Nucleus accumbens (tissue), 56 donors: ENCODE measurements at regions not wholly inside any gene's neighbourhood (a gene's known extent, or its start where the extent isn't known, plus 50 kb on each side); places are given as distances from the start of the nearest gene placed in this dataset.

Experiments
- DNase-seq, 56 donors: peaks; one replicate each; lab custom pipeline; 2025; lab: John Stamatoyannopoulos, UW

- no peak for DNase-seq
Measured at GRCh38 chr16:86035906-86036305, 136.9 kb downstream of the IRF8 start.

DNA sequence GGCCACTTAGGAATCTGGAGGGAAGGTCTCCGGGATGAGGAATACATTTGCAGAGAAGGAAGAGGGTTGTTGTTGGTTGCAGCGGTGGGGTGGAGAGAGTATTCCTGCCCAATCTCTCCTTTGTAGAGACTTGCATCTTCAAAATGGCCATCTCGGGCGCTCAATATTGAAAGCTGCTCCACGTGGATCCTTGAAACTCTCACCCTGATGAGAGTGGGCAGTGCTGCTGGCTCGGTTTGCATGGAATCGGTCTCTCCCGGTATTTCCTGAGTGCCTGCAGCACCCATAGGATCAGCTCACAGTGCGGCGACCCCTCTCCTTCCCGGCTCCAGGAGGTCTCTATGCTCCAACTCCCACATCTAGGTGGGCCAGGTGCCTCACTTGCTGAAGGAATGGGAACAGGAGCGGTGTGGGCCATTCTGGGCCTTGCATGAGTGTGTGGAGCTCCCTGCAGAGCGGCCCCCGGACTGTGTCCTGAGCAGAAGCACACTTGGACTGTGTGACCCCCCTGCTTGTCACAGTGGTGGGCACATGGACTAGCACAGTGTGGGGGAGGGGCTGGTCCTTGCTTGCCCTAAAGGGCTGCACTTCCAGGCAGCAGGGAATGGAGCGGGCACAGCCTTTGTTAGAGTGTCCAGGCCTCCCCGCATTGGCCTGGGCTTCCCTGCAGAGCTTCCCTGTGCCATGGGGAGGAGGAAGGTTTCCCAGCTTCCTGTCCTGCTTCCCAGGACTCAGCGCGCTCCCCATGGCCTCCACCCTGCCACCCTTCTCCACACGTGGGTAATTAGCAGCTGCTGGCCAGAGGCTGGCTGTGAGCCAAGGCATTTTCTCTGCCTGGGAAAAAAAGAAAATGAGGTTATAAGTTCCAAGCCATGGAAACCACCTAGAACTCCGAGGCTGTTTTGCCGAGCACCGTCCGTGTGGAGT is 139.3 kb downstream of the IRF8 start:
- peak in 2 of 56 donors; percentile 31 to 33 for DNase-seq

DNA sequence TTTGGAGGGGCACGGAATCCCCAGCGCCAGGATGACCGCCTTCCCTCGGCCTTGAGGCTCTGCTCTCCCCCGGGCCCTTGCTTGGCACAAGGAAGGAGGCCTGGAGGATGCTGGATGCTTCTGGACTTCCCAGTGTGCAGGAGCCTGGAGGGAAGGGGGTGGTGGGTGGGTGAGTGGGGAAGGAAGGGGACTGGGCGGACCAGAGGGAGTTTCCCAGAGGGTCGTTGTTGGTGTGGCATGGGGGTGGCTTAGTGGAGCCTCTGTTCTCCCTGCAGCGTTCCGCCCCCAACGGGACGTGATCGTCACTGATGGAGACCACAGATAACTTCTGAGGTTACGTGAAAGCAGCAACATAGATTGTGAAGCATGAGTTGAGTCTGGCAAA is 140.0 kb downstream of the IRF8 start:
- no peak for DNase-seq

DNA sequence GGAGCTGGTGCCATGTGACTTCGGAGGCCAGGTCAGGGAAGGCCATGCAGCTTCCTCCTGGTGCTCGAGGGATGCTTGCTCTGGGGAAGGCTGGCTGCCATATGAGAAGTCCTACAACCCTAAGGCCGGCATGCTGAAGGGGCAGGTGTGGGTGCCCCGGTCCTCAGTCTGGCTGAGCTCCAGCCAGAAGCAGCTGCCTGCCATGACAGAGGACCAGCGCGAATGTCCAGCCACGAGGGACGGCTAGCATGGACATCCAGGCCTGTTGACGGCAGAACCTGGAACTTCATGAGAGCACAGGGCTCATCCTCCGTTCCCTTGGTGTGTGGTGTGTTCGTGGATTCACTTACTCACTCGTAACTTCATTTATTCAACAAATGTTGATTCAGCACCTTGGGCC is 140.6 kb downstream of the IRF8 start:
- DNase-seq, result no peak

DNA sequence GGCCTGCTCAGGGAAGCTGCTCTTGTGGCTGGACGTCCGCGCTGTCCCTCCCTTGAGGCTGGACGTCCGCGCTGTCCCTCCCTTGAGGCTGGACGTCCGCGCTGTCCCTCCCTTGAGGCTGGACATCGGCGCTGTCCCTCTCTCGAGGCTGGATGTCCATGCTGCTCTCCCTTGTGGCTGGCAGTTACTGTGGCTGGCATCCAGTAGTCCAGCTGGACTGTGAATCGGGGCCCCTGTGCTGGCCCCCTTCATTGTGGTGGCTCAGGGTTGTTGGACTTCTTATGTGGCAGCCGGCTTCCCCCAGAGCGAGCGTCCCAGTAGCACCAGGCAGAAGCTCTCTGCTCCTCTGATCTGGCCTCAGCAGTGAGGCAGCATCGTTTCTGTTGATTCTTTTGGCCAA is 141.5 kb downstream of the IRF8 start:
- no peak for DNase-seq

DNA sequence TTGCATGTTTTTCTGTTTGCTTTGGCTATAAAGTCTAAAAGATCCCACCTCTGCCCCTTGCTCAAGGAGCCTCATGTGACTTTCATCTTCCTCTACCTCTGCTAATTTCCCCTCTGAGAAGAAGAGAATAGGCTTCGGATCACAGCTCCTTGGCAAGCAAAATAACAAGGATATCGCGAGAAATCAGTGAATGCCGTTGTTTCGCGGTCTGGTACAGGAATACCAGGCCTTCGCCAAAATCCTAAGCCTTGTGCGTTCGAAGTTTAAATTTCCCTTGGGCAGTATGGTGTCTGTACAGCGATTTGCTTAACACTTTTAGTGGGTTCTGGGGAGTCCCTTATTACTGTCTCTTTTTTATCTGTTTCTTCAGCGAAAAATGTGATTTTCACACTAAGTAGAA is 142.3 kb downstream of the IRF8 start:
- no peak for DNase-seq

- DNase-seq, result no peak
Measured at GRCh38 chr16:86041807-86042206, 142.8 kb downstream of the IRF8 start.

DNA sequence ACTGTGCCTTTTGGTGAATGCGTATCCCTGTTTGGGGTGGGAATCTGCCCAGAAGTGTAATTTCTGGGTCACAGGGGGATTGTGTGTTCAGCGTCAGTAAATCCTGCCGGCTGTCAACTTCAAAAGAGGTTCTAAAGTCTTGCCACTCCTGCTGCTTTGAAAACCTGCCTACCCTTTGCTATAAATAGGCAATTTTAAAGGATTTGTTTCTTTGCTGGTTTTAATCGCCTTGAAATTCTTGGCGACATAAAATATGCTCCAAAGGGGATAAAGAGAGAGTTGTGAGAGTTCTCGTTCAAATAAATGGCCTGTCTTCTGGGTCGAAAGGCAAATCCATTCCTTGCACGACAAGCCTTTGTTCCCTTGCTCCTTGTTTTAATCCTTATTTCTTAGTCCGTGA is 143.4 kb downstream of the IRF8 start:
- no peak for DNase-seq

- DNase-seq, result no peak
Measured at GRCh38 chr16:86042996-86043725, 144.2 kb downstream of the IRF8 start.

DNA sequence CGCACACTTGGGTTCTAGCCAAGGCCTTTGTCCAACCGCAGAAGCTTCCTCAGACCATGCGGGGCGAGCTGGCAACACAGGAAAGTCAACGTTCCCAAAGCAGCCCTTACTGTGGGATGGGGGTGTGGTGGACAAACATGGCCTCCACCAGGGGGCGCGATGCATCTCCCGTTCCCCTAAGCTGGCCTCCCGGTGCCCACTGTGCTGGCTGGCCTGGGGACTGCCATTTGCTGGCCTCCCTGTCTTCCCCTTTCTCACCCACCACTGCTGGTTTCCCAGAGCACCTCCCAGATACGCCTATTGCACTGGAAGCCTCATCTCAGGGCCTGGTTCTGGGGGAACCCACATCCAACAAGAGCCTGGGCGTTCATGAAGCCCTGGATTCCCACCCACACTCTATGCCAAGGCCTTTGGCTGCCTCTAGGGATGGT is 145.3 kb downstream of the IRF8 start:
- no peak for DNase-seq

DNA sequence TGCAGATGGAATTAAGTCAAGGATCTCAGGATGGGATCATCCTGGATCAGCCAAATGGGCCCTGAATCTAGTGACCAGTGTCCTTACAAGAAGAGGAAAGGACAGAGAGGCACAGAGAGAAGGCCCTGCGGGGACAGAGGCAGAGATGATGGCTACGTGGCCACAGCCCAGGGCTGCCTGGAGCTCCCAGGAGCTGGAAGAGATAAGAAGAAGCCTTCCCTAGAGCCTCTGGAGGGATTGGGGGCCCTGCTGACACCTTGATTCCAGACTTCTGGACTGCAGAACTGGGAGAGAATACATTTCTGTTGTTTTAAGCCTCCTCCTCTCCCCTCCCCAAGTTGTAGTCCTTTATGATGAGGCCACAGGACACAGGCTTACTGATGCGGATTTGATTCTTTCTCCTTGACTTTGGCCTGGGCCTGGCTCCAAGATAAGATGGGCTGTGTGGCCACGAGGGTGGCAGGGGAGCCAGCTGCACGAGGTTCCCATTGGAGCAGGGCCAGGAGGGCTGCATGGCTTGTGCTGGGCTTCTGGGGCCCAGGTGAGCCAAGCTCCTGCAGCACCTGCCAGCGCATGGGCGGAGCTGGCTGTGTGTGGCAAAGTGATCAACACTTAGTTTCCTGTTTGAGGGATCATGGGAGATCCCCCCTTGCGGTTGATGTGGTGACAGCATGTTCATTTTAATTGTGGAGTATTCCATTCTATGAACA is 146.1 kb downstream of the IRF8 start:
- DNase-seq, result no peak

- no peak for DNase-seq
Measured at GRCh38 chr16:86045591-86045971, 146.6 kb downstream of the IRF8 start.

DNA sequence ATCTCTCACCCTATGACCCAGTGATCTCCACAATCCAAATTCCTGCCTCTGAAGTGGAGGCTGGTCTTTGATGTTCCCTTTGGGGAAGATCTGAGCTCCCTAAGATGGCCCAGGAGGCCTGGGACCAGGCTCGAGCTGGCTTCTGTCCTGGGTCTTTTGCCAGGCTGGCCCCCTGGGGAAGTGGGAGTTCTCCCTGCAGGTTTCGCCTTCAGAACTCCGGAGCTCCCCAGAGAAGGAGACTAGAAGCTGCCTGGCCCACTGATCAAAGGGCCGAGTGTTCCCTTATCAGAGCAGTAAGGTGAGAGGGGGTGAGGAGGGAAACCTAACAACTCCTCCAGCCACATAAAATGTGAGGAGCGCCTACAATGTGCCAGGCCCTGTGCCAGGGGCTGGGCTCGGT is 147.1 kb downstream of the IRF8 start:
- DNase-seq, result no peak

GRCh38 chr16:86046667-86047270 is 147.8 kb downstream of the IRF8 start:
- DNase-seq, result no peak

DNA sequence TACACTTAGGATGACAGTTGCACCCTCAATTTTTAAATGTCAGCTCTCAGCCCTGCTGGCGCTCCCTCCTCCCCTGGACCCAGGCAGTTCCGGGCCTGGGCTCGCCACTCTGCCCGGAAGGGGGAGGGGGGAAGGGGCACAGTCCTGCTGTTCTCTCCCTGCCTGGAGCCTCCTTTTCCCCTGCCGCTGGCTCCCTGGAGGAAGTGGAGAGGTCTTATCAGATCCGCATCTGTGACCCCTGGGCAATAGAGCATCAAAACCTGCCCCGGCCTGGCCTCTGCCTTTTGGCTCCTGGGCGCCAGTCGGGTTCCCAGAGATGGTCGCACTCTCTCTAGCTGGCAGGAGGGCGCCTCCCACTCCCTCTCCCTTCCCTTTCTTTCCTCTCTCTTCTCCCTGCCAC is 149.3 kb downstream of the IRF8 start:
- peak in 2 of 56 donors; percentile 13 to 23 for DNase-seq

DNA sequence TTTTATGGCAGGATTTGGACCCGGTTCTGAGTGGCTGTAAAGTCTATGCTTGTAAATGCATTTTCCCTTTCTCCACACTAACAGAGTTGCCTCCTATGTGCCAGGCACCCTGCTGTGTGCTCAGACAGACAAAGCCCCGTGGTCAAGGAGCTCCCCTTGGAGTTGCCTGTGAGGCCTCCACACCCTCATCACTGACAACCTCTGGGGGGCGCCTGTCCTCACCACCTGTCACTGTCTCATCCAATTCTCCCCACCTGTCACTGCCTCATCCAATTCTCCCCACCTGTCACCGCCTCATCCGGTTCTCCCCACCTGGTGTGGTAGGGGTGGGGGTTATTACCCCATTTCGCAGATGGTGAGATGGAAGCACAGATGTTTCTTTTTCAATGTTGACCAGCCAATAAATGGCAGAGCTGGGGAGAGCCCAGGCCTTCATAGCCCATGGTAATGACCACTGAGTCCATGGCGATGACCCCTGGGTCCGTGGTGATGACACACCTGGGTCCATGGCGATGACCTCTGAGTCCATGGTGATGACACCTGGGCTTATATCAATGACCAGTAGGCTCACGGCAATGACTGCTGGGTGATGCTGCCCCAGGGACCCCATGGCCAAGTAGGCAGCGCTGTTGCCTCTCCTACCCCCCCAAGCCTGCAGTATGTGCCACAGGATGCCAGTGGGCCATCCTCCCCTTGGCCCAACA is 150.1 kb downstream of the IRF8 start:
- no peak for DNase-seq

DNA sequence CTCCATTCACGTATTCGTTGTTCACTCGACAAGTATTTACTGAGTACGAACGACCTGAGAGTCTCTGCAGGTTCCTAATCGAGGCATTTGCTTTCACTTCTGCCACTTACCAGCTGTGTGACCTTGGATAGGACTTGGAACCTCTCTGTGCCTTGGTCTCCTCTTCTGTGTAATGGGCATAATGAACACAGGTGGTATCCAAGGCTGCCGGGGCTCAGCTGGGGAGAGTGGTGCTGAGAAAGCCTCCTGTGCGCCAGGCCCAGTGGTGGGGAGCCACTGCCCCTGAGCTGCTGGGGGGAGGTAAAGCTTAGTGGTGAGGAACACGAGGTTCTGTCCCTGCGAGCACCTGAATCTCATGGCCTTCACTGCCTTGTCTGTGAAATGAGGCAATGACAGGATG is 150.7 kb downstream of the IRF8 start:
- no peak for DNase-seq

DNA sequence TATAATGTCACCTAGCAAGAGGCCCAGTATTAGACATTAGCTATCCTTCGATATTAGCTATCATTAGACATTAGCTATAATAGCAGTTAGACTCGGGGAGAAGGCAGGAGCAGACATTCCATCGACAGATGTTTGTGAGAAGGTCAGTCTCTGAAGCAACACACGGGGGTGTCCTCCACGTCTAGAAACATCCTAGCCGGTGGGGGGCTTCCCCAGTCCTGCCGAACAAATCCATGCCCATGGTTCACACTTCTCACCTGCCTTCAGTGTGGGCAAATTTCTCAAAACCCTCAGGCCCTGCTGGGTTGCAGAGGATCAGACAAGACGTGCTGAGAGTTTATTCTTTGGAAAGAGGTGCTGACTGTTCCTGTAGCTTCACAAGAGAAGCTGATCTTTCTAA is 151.1 kb downstream of the IRF8 start:
- DNase-seq, result no peak

- no peak for DNase-seq
Measured at GRCh38 chr16:86050591-86051367, 151.8 kb downstream of the IRF8 start.
